GM13977 (cell line): ENCODE measurements at regions not wholly inside any gene's neighbourhood (a gene's known extent, or its start where the extent isn't known, plus 50 kb on each side); places are given as distances from the start of the nearest gene placed in this dataset.

Source experiments
- DNase-seq: peaks from one replicate; pipeline ENCODE4 v3.0.0; 2012; ENCODE audit warnings: low spot score
- CTCF ChIP-seq: IDR thresholded peaks from 2 replicates; pipeline ENCODE4 v1.5.1; 2012; ENCODE audit warnings: mild to moderate bottlenecking, control low read depth; ENCODE audit not compliant: insufficient read depth; ENCODE audit errors: extremely low read depth, missing control alignments
- in situ Hi-C: fragments of 300-500 bp; cut with MboI; formaldehyde crosslinking; loops from one replicate; pipeline ENCODE4 v1.12.0; 2022; ENCODE audit warnings: low sequenced_read_pairs, low pct_unique_long_range_greater_than_20kb, mixed read lengths, inconsistent platforms; ENCODE audit not compliant: unreplicated experiment

- in situ Hi-C loops, result no loop called here
- no peak for DNase-seq
- TF ChIP-seq CTCF, result no peak
Measured at GRCh38 chr13:59182241-59182640, 981.5 kb downstream of the DIAPH3 start.

GRCh38 chr13:59197397-59197796 lies 966.3 kb downstream of the DIAPH3 start:
- no peak for TF ChIP-seq CTCF
- in situ Hi-C loops, result no loop called here
- DNase-seq, result no peak

GRCh38 chr13:59201841-59202240 lies 961.9 kb downstream of the DIAPH3 start:
- TF ChIP-seq CTCF, result no peak
- no peak for DNase-seq
- in situ Hi-C loops, result no loop called here

GRCh38 chr13:59203855-59204254 lies 959.9 kb downstream of the DIAPH3 start:
- no peak for TF ChIP-seq CTCF
- no peak for DNase-seq
- in situ Hi-C loops, result no loop called here

GRCh38 chr13:59205501-59205900 lies 958.2 kb downstream of the DIAPH3 start:
- no peak for DNase-seq
- TF ChIP-seq CTCF, result no peak
- in situ Hi-C loops, result no loop called here

GRCh38 chr13:59208405-59209195 lies 955.1 kb downstream of the DIAPH3 start:
- TF ChIP-seq CTCF, result no peak

GRCh38 chr13:59210543-59210942 lies 953.2 kb downstream of the DIAPH3 start:
- no peak for DNase-seq
- no peak for TF ChIP-seq CTCF

More at GRCh38 chr13:59208405-59209195, 955.1 kb downstream of the DIAPH3 start:
- DNase-seq, result no peak
- in situ Hi-C loops, result no loop called here

More at GRCh38 chr13:59210543-59210942, 953.2 kb downstream of the DIAPH3 start:
- in situ Hi-C loops, result no loop called here
